Umbilical cord (tissue), 1 donor: ENCODE measurements at regions not wholly inside any gene's neighbourhood (a gene's known extent, or its start where the extent isn't known, plus 50 kb on each side); places are given as distances from the start of the nearest gene placed in this dataset.

Experiments used
- DNase-seq: peaks from one replicate; pipeline ENCODE4 v3.0.0-alpha.2; 2015; ENCODE audit warnings: low spot score

DNA sequence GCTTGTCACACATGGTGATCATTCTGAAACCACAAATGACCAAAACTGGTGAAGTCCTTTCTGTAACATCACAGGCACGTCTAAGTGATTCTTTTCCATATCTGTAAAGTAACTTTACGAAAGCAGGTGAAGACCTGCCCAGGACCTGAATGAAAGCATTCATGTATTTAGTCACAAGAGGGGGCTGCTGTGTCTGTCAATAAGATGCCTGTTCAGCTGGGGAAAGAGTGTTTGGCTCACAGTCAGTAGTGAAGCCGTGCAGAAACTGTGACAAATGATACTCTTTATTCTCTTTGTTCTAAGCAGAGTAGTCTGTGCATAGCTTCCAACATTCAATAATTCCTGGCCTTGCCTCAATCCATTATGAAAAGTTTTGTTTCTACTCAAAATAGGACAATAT lies 373.5 kb upstream of the OR4E1 start:
- DNase-seq: no peak

DNA sequence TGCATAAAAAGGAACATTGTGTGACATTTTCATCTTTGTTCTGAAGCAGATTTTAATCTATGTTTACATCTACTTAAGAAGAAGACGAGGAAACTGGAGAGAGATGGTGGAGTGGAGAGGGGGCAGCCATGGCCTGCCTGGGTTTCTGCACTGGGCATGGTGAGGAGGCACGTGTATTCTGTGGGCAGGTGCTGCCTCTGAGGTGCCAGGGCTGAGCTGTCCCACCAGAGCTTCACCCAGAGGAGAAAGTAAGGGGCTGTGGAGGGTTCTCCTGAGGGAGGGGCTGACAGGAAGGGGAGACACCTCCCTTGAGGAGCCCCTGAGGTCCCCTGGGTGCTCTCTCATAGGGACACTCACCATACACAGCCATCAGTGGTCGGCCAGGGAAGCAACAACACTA lies 372.4 kb upstream of the OR4E1 start:
- DNase-seq: no peak

DNA sequence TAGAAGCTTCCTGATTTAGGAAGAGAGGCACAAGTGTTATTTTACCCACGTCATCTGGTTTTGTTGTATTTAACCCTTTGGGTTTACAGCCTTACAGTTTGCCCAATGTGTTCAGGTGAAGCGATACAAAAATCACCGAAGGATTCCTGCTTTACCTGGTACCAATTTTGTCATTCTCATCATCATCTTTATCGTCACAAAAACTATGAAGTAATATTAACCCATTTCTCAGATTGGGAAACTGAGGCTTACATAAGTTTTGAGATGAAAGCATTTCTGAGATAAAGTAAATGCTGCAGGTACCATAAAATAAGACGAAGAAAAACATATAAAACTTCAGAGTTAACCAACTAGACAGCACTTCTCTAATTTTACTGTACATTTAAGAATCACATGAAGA lies 370.6 kb upstream of the OR4E1 start:
- no peak for DNase-seq

DNA sequence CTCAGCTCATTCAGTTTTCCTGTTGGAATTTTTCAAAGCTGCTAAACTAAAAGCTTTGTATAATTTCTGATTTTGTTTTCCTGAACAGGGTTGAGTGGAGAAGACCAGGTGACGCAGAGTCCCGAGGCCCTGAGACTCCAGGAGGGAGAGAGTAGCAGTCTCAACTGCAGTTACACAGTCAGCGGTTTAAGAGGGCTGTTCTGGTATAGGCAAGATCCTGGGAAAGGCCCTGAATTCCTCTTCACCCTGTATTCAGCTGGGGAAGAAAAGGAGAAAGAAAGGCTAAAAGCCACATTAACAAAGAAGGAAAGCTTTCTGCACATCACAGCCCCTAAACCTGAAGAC lies 367.1 kb upstream of the OR4E1 start:
- DNase-seq: no peak

DNA sequence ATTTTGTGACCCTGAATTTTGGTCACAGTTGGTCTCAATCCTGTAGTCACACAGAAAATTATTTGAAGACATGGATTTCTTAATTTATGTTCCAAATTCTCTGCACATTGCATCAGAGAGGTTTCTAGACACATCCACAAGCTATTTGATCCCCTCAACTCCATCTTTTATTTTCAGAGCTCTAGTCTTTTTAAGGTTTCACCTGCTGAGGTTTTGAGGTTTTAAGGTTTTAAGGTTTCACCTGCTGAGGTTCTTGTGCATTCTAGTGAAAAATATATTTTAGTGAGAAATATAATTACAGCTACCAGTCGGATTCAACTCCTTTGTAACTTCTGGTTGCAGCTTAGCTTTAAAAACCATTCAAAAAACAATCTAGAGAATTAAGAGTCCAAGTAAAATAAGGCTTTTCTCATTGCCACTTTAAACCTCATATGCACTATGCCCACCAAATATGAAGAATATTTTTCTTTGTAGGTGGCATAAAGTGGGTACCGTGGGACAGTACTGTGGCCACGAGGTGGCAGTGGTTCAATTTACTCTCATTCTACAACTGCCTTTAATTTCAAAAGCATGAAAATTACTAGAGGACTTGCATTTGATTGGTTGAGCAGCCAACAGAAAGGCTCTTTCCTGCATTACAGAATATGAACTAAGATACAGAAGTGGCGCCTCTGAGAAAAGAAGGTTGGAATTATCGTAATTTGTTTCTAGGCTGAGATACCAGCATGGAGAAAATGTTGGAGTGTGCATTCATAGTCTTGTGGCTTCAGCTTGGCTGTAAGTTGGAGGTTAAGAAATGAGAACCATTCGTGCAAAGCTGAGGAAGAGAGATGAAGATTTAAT lies 366.5 kb upstream of the OR4E1 start:
- no peak for DNase-seq

DNA sequence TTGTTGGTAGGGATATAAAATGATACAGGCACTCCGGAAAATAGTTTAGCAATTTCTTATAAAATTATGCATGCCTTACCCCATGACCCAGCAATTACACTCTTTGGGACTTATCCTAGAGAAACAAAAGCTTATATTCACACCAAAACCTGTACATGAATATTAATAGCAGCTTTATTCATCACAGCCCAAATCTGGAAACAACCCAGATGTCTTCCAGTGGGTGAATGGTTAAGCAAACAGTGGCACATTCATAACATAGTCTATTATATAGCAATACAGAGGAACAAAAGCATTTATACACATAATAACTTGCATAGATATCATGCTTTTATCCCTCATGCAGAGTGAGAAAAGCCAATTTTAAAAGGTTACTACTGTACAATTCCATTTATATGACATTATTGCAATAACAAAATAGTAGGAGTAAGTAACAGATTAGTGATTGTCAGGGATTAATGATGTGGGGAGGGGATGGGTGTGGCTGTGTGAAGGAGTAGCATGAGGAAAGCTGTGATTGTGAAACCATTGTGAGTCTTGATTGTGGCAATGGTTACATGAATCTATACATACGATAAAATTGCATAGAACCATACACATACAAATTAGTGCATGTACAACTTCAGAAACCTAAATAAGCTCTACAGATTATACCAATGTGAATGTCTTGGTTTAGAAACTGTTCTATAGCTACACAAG lies 363.1 kb upstream of the OR4E1 start:
- no peak for DNase-seq

DNA sequence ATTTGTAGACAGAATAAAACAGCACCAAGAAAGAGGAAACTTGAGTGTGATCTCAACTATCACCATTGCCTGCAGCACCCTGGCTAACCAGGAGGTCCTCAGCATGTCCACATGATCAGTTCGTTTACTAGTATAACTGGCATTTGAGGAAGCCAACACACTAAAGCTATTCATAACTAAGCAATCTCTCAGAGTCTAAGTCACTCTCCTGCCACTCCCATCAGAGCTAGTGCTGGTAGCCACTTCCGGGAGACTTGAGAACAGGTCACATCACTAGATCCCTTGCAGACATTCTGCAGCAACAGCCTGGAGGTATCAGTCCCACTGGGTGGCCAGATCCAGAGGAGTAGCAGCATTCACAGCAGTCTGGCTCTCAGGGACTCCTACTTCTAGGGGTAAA lies 352.9 kb upstream of the OR4E1 start:
- no peak for DNase-seq

DNA sequence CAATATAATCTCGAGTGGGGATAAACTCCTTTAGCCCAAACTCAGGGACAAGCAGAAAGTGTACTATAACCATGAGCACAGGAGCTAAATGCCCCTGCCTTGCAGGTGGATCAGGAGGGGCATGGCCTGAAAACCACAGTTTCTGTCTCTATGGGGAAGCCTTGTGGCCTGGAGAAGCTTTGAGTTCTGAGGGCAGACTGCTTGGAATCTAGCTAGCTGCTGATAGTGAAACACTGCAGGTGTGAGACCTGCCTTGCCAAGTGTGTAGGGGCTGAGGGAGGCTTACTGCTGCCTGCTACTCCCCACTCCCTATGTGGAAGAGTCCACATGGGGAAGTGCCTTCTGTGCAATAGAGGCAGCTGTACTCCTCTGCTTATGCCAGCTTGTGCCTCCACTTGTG lies 352.3 kb upstream of the OR4E1 start:
- no peak for DNase-seq

DNA sequence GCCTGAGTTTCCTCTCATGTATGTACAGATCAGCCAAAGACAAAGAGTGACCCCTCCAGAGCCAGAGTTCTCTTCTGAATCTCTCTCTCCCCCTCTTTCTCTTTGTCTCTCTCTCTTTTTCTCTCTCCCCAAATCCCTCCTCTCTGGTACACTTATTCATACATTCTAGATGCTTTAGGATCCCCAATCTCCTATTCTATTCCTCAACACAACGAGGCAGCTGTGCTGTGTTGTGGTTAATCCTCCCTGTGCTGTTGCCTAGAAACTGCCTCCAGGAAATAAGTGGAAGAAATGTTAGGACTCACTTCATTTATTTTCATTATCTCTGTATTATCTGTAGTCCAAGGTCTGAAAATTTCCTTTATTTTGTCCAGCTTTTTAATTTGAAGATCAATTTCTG lies 350.5 kb upstream of the OR4E1 start:
- peak; percentile 39 for DNase-seq

DNA sequence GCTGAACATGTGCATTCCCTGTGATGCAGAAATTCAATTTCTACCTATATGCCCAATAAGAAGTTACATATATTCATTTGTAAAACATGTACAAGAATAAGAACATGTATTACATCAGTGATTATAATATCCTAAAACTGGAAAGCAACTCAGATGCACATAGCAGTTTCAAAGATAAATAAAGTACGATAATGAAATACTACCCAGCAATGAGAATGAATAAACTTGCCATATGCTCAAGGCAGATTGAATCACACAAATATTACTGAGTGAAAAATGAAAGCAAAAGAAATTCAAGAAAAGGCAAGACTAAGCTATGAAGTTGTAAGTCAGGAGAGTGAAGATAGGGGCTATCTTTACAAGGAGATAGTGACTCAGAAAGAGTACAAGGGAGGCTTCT lies 345.3 kb upstream of the OR4E1 start:
- peak; percentile 44 for DNase-seq

DNA sequence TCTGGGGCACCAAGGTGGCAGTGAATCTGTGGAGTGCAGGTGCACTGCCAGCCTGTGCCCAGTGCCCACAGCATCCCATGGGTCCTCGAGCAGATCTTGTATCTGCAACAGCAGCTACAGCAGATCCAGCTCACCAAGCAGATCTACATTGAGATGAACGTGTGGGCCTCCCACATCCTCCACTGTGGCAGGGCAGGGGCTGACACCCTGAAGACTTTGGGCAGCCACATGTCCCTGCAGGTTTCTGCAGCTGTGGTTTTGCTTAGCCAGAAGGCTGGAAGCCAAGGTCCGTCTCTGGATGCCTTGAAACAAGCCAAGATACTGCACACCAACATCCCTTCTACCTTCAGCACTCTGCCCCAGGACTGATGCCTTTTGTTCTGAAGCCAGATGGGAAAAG lies 338.8 kb upstream of the OR4E1 start:
- DNase-seq: no peak

DNA sequence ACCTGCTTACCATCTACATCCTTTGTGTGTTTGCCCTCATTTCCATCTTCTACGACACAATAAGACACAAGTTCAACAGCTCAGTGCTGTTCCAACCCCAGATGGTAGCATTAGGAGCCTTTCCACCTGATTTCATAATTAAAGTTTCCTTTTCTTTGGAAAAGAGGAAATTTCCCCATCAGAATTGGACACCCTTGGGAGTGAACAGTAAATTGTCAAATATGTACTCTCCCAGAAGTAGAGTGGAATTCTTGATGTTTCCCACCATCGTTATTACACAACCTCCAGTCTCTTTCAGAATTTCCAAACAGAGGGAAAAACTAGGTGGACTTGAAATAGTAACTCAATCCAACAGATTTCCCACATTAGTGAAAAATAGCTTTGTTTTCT lies 337.6 kb upstream of the OR4E1 start:
- no peak for DNase-seq

DNA sequence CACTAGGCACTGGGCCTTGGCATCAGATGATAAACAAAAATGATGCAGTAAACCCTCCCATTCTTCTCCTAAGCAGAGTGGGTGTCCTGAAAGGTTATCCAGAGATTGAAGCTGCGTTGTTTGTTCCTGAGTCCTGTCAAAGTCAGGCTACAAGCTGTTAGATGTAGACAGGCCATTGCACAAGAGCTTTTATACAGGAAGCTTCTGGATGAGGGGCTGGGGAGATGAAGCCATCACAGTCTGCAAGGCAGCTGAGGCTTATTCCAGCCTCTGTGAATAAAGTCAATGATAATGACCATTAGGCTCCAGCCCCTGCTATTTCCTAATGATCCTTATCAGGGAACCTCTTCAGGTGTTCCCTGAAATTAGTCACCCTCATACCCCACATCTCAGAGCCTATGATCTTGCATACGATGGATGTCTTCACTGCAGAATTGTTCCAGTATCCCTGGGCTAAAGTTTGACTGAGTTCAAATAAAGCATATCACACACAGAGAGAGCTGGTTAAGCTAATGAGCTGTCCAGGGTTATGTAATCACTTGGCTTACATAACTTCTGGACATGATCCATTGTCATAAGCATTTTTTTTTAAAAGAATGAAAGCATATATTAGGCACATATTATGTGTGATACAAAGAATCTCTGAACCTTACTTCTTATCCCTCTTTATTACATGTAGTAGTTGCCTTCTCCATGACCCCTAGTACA lies 337.1 kb upstream of the OR4E1 start:
- DNase-seq: no peak

DNA sequence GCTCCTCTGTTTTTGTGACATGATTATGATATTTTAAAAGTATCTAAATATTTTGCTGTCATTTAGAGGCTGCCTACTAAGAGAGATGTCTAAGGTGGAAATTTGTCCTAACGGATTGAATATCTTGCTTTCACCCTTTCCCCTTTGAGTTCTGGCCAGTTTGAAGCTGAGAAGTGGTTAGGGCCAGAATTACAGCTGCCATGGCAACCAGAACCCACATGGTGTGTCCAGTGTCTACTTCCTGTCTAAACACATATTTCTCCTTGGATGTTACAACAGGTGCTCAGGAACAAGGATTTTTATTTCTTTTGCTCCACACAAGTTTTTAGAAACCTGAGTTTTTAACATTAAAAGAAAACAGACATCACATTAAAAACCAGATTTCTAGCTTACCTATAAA lies 335.1 kb upstream of the OR4E1 start:
- no peak for DNase-seq

DNA sequence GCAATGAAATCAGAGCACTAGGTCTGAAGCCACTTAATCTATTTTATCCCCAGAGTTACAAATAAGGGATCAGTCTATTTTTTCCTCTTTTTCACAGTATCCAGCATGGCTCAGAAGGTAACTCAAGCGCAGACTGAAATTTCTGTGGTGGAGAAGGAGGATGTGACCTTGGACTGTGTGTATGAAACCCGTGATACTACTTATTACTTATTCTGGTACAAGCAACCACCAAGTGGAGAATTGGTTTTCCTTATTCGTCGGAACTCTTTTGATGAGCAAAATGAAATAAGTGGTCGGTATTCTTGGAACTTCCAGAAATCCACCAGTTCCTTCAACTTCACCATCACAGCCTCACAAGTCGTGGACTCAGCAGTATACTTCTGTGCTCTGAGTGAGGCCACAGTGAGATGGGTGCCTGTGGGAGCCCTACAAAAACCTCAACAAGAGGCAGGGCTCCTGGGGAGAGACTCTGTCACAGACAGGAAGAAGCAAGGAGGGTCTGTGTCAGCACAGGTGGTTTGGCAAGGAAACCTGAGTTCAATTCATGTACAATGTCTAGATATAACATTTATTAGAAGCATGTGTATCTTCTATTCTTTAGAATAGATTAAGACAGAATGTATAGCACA lies 334.3 kb upstream of the OR4E1 start:
- DNase-seq: no peak

DNA sequence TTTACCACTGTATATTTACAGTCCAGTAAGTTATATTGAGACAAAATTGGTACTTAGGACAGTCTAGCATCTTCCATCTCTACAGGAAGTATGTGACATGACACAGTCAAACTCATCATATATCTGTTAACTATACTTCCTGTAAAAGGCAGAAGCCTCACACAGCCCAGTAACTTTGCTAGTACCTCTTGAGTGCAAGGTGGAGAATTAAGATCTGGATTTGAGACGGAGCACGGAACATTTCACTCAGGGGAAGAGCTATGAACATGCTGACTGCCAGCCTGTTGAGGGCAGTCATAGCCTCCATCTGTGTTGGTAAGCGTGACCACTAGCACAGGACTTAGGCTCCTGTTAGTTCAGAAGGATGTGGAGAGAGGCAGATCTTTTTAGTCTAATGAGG lies 333.7 kb upstream of the OR4E1 start:
- DNase-seq: no peak

DNA sequence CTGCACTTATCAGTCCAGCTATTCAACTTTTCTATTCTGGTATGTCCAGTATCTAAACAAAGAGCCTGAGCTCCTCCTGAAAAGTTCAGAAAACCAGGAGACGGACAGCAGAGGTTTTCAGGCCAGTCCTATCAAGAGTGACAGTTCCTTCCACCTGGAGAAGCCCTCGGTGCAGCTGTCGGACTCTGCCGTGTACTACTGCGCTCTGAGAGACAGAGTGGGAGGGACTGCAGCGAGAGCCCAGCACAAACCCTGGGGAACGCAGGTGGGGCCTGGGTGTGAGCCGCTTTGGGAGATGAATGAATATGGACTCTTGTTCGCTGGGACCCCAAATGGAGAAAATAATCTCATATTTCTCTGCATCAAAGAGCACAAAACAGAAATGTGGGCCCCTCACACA lies 329.8 kb upstream of the OR4E1 start:
- DNase-seq: no peak

DNA sequence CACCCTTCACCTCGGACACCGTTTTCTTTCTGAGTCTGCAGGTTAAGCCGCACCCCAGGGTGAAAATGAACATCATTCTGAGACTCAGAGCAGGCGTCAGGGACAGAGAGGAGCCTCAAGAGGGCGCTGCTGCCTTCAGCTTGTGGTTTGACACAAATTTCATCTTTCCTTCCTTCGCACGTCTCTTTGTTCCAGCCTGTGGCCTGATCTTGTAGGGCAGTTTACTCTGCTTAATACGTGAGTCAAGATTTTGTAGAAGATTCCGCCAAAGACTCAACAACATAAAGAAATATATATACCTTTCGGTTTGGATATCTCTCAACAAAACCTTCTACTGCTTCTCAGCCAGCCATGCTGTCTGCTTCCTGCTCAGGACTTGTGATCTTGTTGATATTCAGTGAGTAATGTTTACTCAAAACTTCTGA lies 329.3 kb upstream of the OR4E1 start:
- no peak for DNase-seq

DNA sequence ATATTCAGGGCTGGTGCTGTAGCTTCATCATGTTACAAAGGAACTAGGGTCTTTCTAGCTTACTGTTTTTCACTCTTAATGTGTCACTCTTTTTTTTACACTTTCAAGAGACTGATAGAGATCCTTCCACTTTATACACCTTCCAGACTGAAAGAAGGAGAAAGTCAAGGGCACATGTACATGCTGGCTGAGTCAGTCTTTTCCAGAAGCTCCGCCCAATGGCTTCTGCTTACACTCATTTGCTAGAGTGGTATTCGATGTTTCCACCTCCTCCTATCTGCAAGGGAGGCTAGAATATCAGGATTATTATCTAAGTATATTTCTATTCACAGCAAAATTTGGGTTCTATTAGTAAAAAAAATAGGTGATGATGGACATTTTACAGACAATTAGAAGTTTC lies 325.8 kb upstream of the OR4E1 start:
- no peak for DNase-seq

DNA sequence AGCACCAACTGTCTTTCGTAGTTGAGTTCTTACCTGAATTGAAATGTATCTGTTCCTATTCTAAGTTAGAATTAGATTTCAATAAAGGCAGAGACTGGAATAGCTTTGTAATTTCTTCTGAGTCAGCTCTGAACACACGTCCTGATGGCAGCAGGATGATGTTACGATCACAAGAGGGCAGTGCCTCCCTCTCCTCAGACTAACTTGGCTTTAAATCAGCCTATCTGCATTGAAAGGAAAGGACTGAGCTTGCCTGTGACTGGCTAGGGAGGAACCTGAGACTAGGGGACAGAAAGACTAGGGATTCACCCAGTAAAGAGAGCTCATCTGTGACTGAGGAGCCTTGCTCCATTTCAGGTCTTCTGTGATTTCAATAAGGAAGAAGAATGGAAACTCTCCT lies 323.7 kb upstream of the OR4E1 start:
- peak; percentile 54 for DNase-seq

DNA sequence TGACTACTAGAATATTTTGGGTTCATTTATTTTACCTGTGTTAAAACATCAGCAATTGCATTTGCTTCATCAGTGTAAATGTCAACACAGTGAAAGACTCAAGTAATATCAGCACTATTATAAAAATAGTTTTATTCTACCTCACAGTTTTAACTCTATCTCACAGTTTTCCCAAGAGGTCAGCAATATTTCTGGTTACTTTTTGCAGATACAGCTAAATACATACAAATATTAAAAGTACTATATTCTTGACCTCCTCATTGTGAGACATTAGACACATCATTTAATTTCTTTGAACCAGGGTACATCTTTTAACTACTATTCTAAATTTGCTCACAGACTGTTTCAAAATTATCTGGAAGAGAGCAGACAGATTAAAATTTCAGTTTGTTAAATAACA lies 321.7 kb upstream of the OR4E1 start:
- DNase-seq: no peak

DNA sequence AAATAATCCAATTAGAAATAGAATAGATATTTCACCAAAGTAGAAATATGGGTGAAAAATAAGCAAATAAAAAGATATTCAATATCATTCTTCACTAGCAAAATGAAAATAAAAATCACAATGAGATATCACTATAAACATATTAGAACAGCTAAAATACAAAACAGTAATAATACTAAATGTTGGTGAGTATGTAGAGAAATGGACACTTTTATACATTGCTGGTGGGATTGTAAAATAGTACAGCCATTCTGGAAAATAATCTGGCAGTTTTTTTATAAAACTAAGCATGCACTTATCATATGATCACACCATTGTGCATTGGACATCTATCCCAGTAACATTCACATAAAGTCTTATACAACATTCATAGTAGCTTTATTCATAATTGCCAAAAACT lies 320.2 kb upstream of the OR4E1 start:
- DNase-seq: no peak
